OCI-LY1 (cell line): ENCODE measurements at regions not wholly inside any gene's neighbourhood (a gene's known extent, or its start where the extent isn't known, plus 50 kb on each side); places are given as distances from the start of the nearest gene placed in this dataset.

Experiments
- H2AFZ ChIP-seq: fragments of 200-600 bp; sonication (generic), shearing (Covaris generic); 2 replicates; pipeline ENCODE4 v1.6.0; 2014; ENCODE audit warnings: antibody characterized with exemption, mild to moderate bottlenecking, low read length
- H3F3A ChIP-seq: fragments of 200-600 bp; sonication (generic), shearing (Covaris generic); 2 replicates; pipeline ENCODE4 v1.6.0; 2014; ENCODE audit warnings: mild to moderate bottlenecking, antibody characterized with exemption, low read length, moderate library complexity; ENCODE audit not compliant: insufficient read depth
- H3K27ac ChIP-seq: fragments of 200-600 bp; sonication (generic); 2 replicates; pipeline ENCODE4 v1.5.1; 2014; ENCODE audit warnings: low read length, mixed run types, mild to moderate bottlenecking, low read depth; ENCODE audit not compliant: poor library complexity, severe bottlenecking
- H3K27me3 ChIP-seq: fragments of 200-600 bp; sonication (generic); 2 replicates; pipeline ENCODE4 v1.6.0; 2014; ENCODE audit warnings: antibody characterized with exemption, mild to moderate bottlenecking, low read length, moderate library complexity; ENCODE audit not compliant: insufficient read depth
- H3K36me3 ChIP-seq: fragments of 200-600 bp; sonication (generic); 2 replicates; pipeline ENCODE4 v1.6.1; 2014; ENCODE audit warnings: mild to moderate bottlenecking, antibody characterized with exemption, low read length, moderate library complexity, mixed read lengths; ENCODE audit not compliant: insufficient read depth
- H3K4me1 ChIP-seq: fragments of 200-600 bp; sonication (generic); 2 replicates; pipeline ENCODE4 v1.5.1; 2014; ENCODE audit warnings: mild to moderate bottlenecking, low read length, moderate library complexity; ENCODE audit not compliant: insufficient read depth, severe bottlenecking
- H3K4me2 ChIP-seq: fragments of 200-600 bp; sonication (generic), shearing (Covaris generic); 2 replicates; pipeline ENCODE4 v1.6.1; 2014; ENCODE audit warnings: low read length
- H3K4me3 ChIP-seq: fragments of 200-600 bp; sonication (generic); 2 replicates; pipeline ENCODE4 v1.5.1; 2014; ENCODE audit warnings: low read length, low read depth, mild to moderate bottlenecking, mixed read lengths; ENCODE audit not compliant: poor library complexity, severe bottlenecking
- H3K79me2 ChIP-seq: fragments of 200-600 bp; shearing (Covaris generic); 2 replicates; pipeline ENCODE4 v1.6.1; 2016; ENCODE audit warnings: mixed run types, low read length, mixed read lengths; ENCODE audit not compliant: insufficient read depth
- H3K9ac ChIP-seq: fragments of 200-600 bp; sonication (generic), shearing (Covaris generic); 2 replicates; pipeline ENCODE4 v1.6.1; 2014; ENCODE audit warnings: mild to moderate bottlenecking, low read length, mixed read lengths
- H3K9me2 ChIP-seq: fragments of 200-600 bp; sonication (generic), shearing (Covaris generic); 2 replicates; pipeline ENCODE4 v1.6.1; 2014; ENCODE audit warnings: low read depth, mild to moderate bottlenecking, low read length, mixed read lengths
- H3K9me3 ChIP-seq: fragments of 200-600 bp; shearing (Covaris generic); 2 replicates; pipeline ENCODE4 v1.6.1; 2014; ENCODE audit warnings: low read length, mixed read lengths
- H4K20me1 ChIP-seq: fragments of 200-600 bp; sonication (generic), shearing (Covaris generic); 2 replicates; pipeline ENCODE4 v1.6.0; 2016; ENCODE audit warnings: mild to moderate bottlenecking, low read length; ENCODE audit not compliant: insufficient read depth
- EZH2 ChIP-seq: fragments of 200-600 bp; sonication (generic), shearing (Covaris generic); IDR thresholded peaks from 2 replicates; pipeline ENCODE4 v1.8.0; 2017; ENCODE audit warnings: borderline replicate concordance, mixed run types, mild to moderate bottlenecking, antibody characterized with exemption, low read length, moderate library complexity, mixed read lengths
- TF ChIP-seq, protein P1 (sequence below): fragments of 200-600 bp; sonication (generic), shearing (Covaris generic); IDR thresholded peaks from 2 replicates; pipeline ENCODE4 v1.5.1; 2017; ENCODE audit warnings: mild to moderate bottlenecking, antibody characterized with exemption, low read length, moderate library complexity, mixed read lengths

DNA sequence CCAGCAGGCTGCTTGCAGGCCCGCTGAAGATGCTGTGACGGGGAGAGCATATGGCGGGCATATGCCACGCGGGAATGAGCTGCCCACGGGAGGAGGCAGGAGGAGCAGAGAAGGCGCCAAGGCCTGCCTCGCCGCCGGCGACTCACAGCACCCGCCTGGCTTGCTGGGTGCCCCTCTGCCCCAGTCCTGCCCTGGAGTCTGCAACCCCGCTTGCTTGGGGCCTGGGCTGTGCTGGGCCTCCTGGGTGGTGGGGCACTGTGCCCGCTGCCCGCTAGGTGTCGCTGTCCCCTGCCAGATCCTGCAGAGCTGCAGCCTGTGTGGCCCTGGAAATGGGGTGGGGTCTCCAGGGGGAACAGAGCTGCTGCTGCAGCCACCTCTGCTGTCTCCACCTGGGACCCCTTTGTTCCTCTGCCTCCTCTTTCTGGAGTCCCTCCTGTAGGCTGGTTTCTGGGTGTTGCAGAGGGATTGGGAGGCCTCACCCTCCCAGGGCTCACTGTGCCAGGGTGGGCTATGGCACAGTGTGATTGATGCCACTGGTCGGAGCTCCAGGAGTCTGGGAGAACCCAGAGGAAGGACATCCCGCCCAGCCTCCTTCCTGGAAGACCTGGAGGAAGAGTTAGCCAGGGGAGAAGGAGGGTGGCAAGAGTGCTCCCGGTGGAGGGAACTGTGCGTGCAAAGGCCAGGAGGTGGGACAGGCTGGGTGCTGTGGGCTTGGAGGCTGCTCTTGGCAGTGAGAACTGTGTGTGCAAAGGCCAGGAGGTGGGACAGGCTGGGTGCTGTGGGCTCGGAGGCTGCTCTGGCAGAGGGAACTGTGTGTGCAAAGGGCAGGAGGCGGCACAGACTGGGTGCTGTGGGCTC lies 141.0 kb upstream of the CIBAR2 start:
- Histone ChIP-seq H3K36me3 (no peaks in the 10 kb centered on the region), H3K27ac (no peak overlapping the region), H3K27me3 (no peaks in the 10 kb centered on the region; the same call in 1 of the 2 replicates), H3K79me2 (no peaks in the 10 kb centered on the region), H2AFZ (no peak overlapping the region), H3K4me2 (no peak overlapping the region), H4K20me1 (no peaks in the 10 kb centered on the region), H3K9me2 (no peaks in the 10 kb centered on the region), H3K9ac (no peak overlapping the region), H3K4me1 (no peaks in the 10 kb centered on the region), H3K9me3 (no peaks in the 10 kb centered on the region), H3K4me3 (no peak overlapping the region), H3F3A (no peaks in the 10 kb centered on the region)
- TF ChIP-seq, protein P1, sequence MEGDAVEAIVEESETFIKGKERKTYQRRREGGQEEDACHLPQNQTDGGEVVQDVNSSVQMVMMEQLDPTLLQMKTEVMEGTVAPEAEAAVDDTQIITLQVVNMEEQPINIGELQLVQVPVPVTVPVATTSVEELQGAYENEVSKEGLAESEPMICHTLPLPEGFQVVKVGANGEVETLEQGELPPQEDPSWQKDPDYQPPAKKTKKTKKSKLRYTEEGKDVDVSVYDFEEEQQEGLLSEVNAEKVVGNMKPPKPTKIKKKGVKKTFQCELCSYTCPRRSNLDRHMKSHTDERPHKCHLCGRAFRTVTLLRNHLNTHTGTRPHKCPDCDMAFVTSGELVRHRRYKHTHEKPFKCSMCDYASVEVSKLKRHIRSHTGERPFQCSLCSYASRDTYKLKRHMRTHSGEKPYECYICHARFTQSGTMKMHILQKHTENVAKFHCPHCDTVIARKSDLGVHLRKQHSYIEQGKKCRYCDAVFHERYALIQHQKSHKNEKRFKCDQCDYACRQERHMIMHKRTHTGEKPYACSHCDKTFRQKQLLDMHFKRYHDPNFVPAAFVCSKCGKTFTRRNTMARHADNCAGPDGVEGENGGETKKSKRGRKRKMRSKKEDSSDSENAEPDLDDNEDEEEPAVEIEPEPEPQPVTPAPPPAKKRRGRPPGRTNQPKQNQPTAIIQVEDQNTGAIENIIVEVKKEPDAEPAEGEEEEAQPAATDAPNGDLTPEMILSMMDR = peak; percentile 92
- no peak for TF ChIP-seq EZH2

DNA sequence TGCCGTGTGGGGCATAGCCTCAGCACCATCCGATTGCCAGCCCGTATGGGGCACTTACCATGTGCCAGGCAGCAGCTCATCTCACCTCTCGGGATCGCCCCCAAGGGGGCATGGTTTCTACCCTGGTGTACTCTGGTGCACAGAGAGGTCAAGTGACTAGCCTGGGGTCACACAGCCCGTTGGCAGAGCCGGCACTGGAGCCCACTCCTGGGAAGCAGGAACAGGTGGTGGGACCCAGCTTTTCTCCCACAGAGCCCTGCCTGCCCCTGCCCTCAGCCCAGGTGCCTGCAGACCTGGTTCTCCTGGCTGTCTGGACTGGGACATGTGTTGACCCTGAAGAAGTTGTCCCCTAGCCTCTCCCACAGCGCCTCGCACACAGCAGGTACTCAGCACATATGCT lies 141.8 kb upstream of the CIBAR2 start:
- H3K27ac ChIP-seq = no peak overlapping the region
- no peaks in the 10 kb centered on the region for H3K36me3 ChIP-seq
- H3K4me1 ChIP-seq = no peaks in the 10 kb centered on the region
- no peaks in the 10 kb centered on the region for H4K20me1 ChIP-seq
- no peaks in the 10 kb centered on the region for H3K9me2 ChIP-seq
- no peaks in the 10 kb centered on the region for H3K9me3 ChIP-seq
- no peak overlapping the region for H3K9ac ChIP-seq
- H3K27me3 ChIP-seq = no peaks in the 10 kb centered on the region; the same call in 1 of the 2 replicates
- H3K4me2 ChIP-seq = no peak overlapping the region
- H3K4me3 ChIP-seq = no peak overlapping the region
- H2AFZ ChIP-seq = no peak overlapping the region
- no peak for TF ChIP-seq EZH2
- TF ChIP-seq, protein P1 = no peak
- no peaks in the 10 kb centered on the region for H3K79me2 ChIP-seq
- no peaks in the 10 kb centered on the region for H3F3A ChIP-seq

DNA sequence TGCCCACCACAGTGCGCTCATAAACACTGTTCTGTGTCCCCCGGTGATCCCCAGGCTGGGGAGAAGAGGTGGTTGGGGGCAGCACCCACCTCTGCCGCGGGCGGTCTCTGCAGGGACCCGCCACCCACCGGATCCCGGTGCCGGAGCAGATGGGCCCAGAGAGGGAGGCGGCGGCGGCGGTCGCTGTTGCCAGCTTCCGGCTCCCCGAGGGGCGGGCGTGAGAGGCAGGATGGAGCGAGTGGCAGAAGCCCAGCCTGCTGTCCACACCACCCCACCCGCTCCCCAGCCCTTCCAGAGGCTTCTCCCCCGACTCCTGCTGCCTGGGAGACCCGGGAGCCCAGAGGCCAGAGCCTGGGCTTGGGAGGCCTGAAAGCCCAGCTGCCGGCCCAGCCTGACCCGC lies 142.6 kb upstream of the CIBAR2 start:
- Histone ChIP-seq H3K4me3 (no peak overlapping the region), H3K4me1 (no peaks in the 10 kb centered on the region), H3K36me3 (no peaks in the 10 kb centered on the region), H3K27ac (no peak overlapping the region), H4K20me1 (no peaks in the 10 kb centered on the region), H3F3A (no peaks in the 10 kb centered on the region), H3K27me3 (no peaks in the 10 kb centered on the region; the same call in 1 of the 2 replicates), H3K79me2 (no peaks in the 10 kb centered on the region), H2AFZ (no peak overlapping the region), H3K9ac (no peak overlapping the region), H3K4me2 (no peak overlapping the region), H3K9me3 (no peaks in the 10 kb centered on the region), H3K9me2 (no peaks in the 10 kb centered on the region)
- TF ChIP-seq, protein P1 = no peak
- no peak for TF ChIP-seq EZH2
